ENCODE measurements at regions not wholly inside any gene's neighbourhood (a gene's known extent, or its start where the extent isn't known, plus 50 kb on each side); places are given as distances from the start of the nearest gene placed in this dataset.
A peak's percentile ranks its signal among the peaks of the same experiment; 100 is the strongest.

- H3K27ac Mint-ChIP-seq (ENCODE audit: unreplicated experiment), result peak overlapping the region; percentile 85
- H3K4me3 Mint-ChIP-seq (ENCODE audit: unreplicated experiment), result no peak overlapping the region
- no peaks in the 10 kb centered on the region for H3K36me3 Mint-ChIP-seq (ENCODE audit: low read depth, unreplicated experiment)
- H3K4me1 Mint-ChIP-seq (ENCODE audit: unreplicated experiment), result peaks cover 20% of the 10 kb centered on the region
- DNase-seq (ENCODE audit: low spot score), result no peak
- H3K9me3 Mint-ChIP-seq (ENCODE audit: unreplicated experiment), result no peaks in the 10 kb centered on the region
- no peak for TF ChIP-seq CTCF (IDR thresholded peaks at IDR 0.05; ENCODE audit: unreplicated experiment)
- no peaks in the 10 kb centered on the region for H3K27me3 Mint-ChIP-seq (ENCODE audit: unreplicated experiment)
These were observed 308.3 kb upstream of the CCDC54 start for GRCh38 chr3:107068980-107069379.

GRCh38 chr3:107076946-107077345, 300.3 kb upstream of the CCDC54 start:
- no peak for DNase-seq (ENCODE audit: low spot score)
- H3K4me3 Mint-ChIP-seq (ENCODE audit: unreplicated experiment), result no peak overlapping the region
- H3K27me3 Mint-ChIP-seq (ENCODE audit: unreplicated experiment), result peaks cover 3% of the 10 kb centered on the region
- no peaks in the 10 kb centered on the region for H3K4me1 Mint-ChIP-seq (ENCODE audit: unreplicated experiment)
- H3K36me3 Mint-ChIP-seq (ENCODE audit: low read depth, unreplicated experiment), result no peaks in the 10 kb centered on the region
- no peaks in the 10 kb centered on the region for H3K9me3 Mint-ChIP-seq (ENCODE audit: unreplicated experiment)
- H3K27ac Mint-ChIP-seq (ENCODE audit: unreplicated experiment), result no peak overlapping the region
- TF ChIP-seq CTCF (IDR thresholded peaks at IDR 0.05; ENCODE audit: unreplicated experiment), result no peak

- TF ChIP-seq CTCF (IDR thresholded peaks at IDR 0.05; ENCODE audit: unreplicated experiment), result no peak
- H3K9me3 Mint-ChIP-seq (ENCODE audit: unreplicated experiment), result no peaks in the 10 kb centered on the region
- H3K27me3 Mint-ChIP-seq (ENCODE audit: unreplicated experiment), result peaks cover 3% of the 10 kb centered on the region
- H3K36me3 Mint-ChIP-seq (ENCODE audit: low read depth, unreplicated experiment), result no peaks in the 10 kb centered on the region
- no peak overlapping the region for H3K27ac Mint-ChIP-seq (ENCODE audit: unreplicated experiment)
- DNase-seq (ENCODE audit: low spot score), result no peak
- no peaks in the 10 kb centered on the region for H3K4me1 Mint-ChIP-seq (ENCODE audit: unreplicated experiment)
- H3K4me3 Mint-ChIP-seq (ENCODE audit: unreplicated experiment), result no peak overlapping the region
These were observed 299.8 kb upstream of the CCDC54 start for GRCh38 chr3:107077391-107077790.

- Mint-ChIP-seq H3K9me3 (ENCODE audit: unreplicated experiment) (no peaks in the 10 kb centered on the region), H3K27ac (ENCODE audit: unreplicated experiment) (no peak overlapping the region), H3K4me1 (ENCODE audit: unreplicated experiment) (no peaks in the 10 kb centered on the region), H3K36me3 (ENCODE audit: low read depth, unreplicated experiment) (no peaks in the 10 kb centered on the region), H3K4me3 (ENCODE audit: unreplicated experiment) (no peak overlapping the region), H3K27me3 (ENCODE audit: unreplicated experiment) (peaks cover 3% of the 10 kb centered on the region)
- TF ChIP-seq CTCF (IDR thresholded peaks at IDR 0.05; ENCODE audit: unreplicated experiment), result no peak
- no peak for DNase-seq (ENCODE audit: low spot score)
These were observed 294.7 kb upstream of the CCDC54 start for GRCh38 chr3:107082527-107082926.

GRCh38 chr3:107085261-107085660, 292.0 kb upstream of the CCDC54 start:
- H3K36me3 Mint-ChIP-seq (ENCODE audit: low read depth, unreplicated experiment), result no peaks in the 10 kb centered on the region
- H3K27ac Mint-ChIP-seq (ENCODE audit: unreplicated experiment), result no peak overlapping the region
- TF ChIP-seq CTCF (IDR thresholded peaks at IDR 0.05; ENCODE audit: unreplicated experiment), result no peak
- no peaks in the 10 kb centered on the region for H3K9me3 Mint-ChIP-seq (ENCODE audit: unreplicated experiment)
- no peak overlapping the region for H3K4me3 Mint-ChIP-seq (ENCODE audit: unreplicated experiment)
- no peak for DNase-seq (ENCODE audit: low spot score)
- no peaks in the 10 kb centered on the region for H3K27me3 Mint-ChIP-seq (ENCODE audit: unreplicated experiment)
- H3K4me1 Mint-ChIP-seq (ENCODE audit: unreplicated experiment), result no peaks in the 10 kb centered on the region

Measured in endothelial cell (in vitro differentiated cells).